ENCODE measurements at regions not wholly inside any gene's neighbourhood (a gene's known extent, or its start where the extent isn't known, plus 50 kb on each side); places are given as distances from the start of the nearest gene placed in this dataset.

DNA sequence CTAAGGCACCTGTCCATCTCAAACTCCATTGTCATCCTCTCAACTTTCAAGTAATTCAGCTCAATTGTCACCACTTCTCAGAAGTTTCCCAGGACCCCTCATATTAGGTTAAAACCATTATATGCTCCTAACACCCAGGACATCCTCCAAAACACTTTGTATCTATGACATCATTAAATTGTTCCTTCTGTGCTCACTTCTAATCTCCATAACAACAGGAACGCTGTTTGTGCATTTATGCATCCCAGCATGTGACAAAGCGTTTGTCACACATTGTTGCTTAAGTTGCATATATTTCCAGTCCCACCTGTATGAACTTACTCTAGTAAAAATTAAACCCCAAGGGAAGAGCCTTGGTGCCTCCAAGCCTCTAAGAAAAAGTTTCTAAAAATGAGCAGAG is 133.9 kb downstream of the TBX5 start:
- TF ChIP-seq POLR2A (IDR thresholded peaks at IDR 0.05): no peak
- TF ChIP-seq, protein P1, sequence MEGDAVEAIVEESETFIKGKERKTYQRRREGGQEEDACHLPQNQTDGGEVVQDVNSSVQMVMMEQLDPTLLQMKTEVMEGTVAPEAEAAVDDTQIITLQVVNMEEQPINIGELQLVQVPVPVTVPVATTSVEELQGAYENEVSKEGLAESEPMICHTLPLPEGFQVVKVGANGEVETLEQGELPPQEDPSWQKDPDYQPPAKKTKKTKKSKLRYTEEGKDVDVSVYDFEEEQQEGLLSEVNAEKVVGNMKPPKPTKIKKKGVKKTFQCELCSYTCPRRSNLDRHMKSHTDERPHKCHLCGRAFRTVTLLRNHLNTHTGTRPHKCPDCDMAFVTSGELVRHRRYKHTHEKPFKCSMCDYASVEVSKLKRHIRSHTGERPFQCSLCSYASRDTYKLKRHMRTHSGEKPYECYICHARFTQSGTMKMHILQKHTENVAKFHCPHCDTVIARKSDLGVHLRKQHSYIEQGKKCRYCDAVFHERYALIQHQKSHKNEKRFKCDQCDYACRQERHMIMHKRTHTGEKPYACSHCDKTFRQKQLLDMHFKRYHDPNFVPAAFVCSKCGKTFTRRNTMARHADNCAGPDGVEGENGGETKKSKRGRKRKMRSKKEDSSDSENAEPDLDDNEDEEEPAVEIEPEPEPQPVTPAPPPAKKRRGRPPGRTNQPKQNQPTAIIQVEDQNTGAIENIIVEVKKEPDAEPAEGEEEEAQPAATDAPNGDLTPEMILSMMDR (IDR thresholded peaks at IDR 0.05): no peak

Measured in testis (tissue), 2 donors.